ENCODE measurements at regions not wholly inside any gene's neighbourhood (a gene's known extent, or its start where the extent isn't known, plus 50 kb on each side); places are given as distances from the start of the nearest gene placed in this dataset.

- Histone ChIP-seq H2AFZ (no peak overlapping the region), H3K27me3 (no peaks in the 10 kb centered on the region), H3K36me3 (replicated peaks; ENCODE audit: insufficient read depth, low read depth) (no peaks in the 10 kb centered on the region), H3K4me2 (no peak overlapping the region), H3K4me3 (no peak overlapping the region), H3K9me2 (replicated peaks; ENCODE audit: insufficient read depth) (no peaks in the 10 kb centered on the region), H3K9me3 (ENCODE audit: low read depth) (no peaks in the 10 kb centered on the region), H3K27ac (no peak overlapping the region), H4K20me1 (ENCODE audit: insufficient read depth, poor library complexity, severe bottlenecking) (no peaks in the 10 kb centered on the region), H3K79me2 (no peaks in the 10 kb centered on the region), H3K4me1 (ENCODE audit: insufficient read depth) (no peaks in the 10 kb centered on the region)
- DNase-seq (ENCODE audit: low spot score): no peak
- 90% methylated on average over 2 of the region's 2 CpGs for WGBS (ENCODE audit: low lambda C conversion rate, missing lambda C conversion rate)
- no peak for TF ChIP-seq EZH2 (IDR thresholded peaks at IDR 0.05; ENCODE audit: borderline replicate concordance)
- no peak for TF ChIP-seq CTCF (IDR thresholded peaks at IDR 0.05; ENCODE audit: poor library complexity)
- no peak for TF ChIP-seq EZH2phosphoT487 (IDR thresholded peaks at IDR 0.05; ENCODE audit: low read depth, severe bottlenecking, unreplicated experiment)
Observed at GRCh38 chr3:176587089-176587488, 610.2 kb downstream of the TBL1XR1 start.

GRCh38 chr3:176584413-176585176 is 612.7 kb downstream of the TBL1XR1 start:
- TF ChIP-seq EZH2 (IDR thresholded peaks at IDR 0.05; ENCODE audit: borderline replicate concordance) (no peak), CTCF (IDR thresholded peaks at IDR 0.05; ENCODE audit: poor library complexity) (no peak), EZH2phosphoT487 (IDR thresholded peaks at IDR 0.05; ENCODE audit: low read depth, severe bottlenecking, unreplicated experiment) (no peak)
- Histone ChIP-seq H3K27ac (no peak overlapping the region), H2AFZ (no peak overlapping the region), H3K4me2 (no peak overlapping the region), H3K36me3 (replicated peaks; ENCODE audit: insufficient read depth, low read depth) (no peaks in the 10 kb centered on the region), H3K4me1 (ENCODE audit: insufficient read depth) (no peaks in the 10 kb centered on the region), H3K9me2 (replicated peaks; ENCODE audit: insufficient read depth) (no peaks in the 10 kb centered on the region), H3K9me3 (ENCODE audit: low read depth) (no peaks in the 10 kb centered on the region), H3K4me3 (no peak overlapping the region), H4K20me1 (ENCODE audit: insufficient read depth, poor library complexity, severe bottlenecking) (no peaks in the 10 kb centered on the region), H3K27me3 (no peaks in the 10 kb centered on the region), H3K79me2 (no peaks in the 10 kb centered on the region)
- DNase-seq (ENCODE audit: low spot score): no peak

- Histone ChIP-seq H3K9me2 (replicated peaks; ENCODE audit: insufficient read depth) (no peaks in the 10 kb centered on the region), H3K9me3 (ENCODE audit: low read depth) (no peaks in the 10 kb centered on the region), H3K4me1 (ENCODE audit: insufficient read depth) (no peaks in the 10 kb centered on the region), H3K27ac (no peak overlapping the region), H3K79me2 (no peaks in the 10 kb centered on the region), H2AFZ (no peak overlapping the region), H3K27me3 (no peaks in the 10 kb centered on the region), H3K4me3 (no peak overlapping the region), H4K20me1 (ENCODE audit: insufficient read depth, poor library complexity, severe bottlenecking) (no peaks in the 10 kb centered on the region), H3K36me3 (replicated peaks; ENCODE audit: insufficient read depth, low read depth) (no peaks in the 10 kb centered on the region), H3K4me2 (no peak overlapping the region)
- no peak for DNase-seq (ENCODE audit: low spot score)
- 93% methylated on average over 1 of the region's 1 CpG for WGBS (ENCODE audit: low lambda C conversion rate, missing lambda C conversion rate)
- TF ChIP-seq EZH2 (IDR thresholded peaks at IDR 0.05; ENCODE audit: borderline replicate concordance) (no peak), EZH2phosphoT487 (IDR thresholded peaks at IDR 0.05; ENCODE audit: low read depth, severe bottlenecking, unreplicated experiment) (no peak), CTCF (IDR thresholded peaks at IDR 0.05; ENCODE audit: poor library complexity) (no peak)
Observed at GRCh38 chr3:176583956-176584355, 613.3 kb downstream of the TBL1XR1 start.

Measured in hepatocyte (in vitro differentiated cells).